HCT116 (cell line): ENCODE measurements at regions not wholly inside any gene's neighbourhood (a gene's known extent, or its start where the extent isn't known, plus 50 kb on each side); places are given as distances from the start of the nearest gene placed in this dataset.

Experiments
- EGR1 ChIP-seq: IDR thresholded peaks from 2 replicates; pipeline ENCODE4 v1.6.1; 2012; ENCODE audit warnings: low read depth
- EZH2 ChIP-seq: fragments of 200-600 bp; sonication (generic); IDR thresholded peaks from 2 replicates; pipeline ENCODE4 v1.6.1; 2017; ENCODE audit warnings: antibody characterized with exemption, mixed run types
- FOSL1 ChIP-seq: IDR thresholded peaks from 2 replicates; pipeline ENCODE4 v1.6.1; 2012; ENCODE audit warnings: low read depth
- POLR2A ChIP-seq: IDR thresholded peaks from 2 replicates; pipeline ENCODE4 v1.7.0; 2011; ENCODE audit warnings: borderline replicate concordance; ENCODE audit not compliant: insufficient read depth, insufficient read length; ENCODE audit errors: extremely low read depth
- POLR2AphosphoS5 ChIP-seq: IDR thresholded peaks from 2 replicates; pipeline ENCODE4 v1.6.1; 2011; ENCODE audit warnings: mild to moderate bottlenecking, low read depth, low read length, moderate library complexity
- RAD21 ChIP-seq: IDR thresholded peaks from 2 replicates; pipeline ENCODE4 v1.6.1; 2012; ENCODE audit warnings: low read depth, mild to moderate bottlenecking
- SRF ChIP-seq: IDR thresholded peaks from 2 replicates; pipeline ENCODE4 v1.6.1; 2012; ENCODE audit warnings: low read depth
- TF ChIP-seq, protein P1 (sequence below): IDR thresholded peaks from 2 replicates; pipeline ENCODE4 v1.6.1; 2012

DNA sequence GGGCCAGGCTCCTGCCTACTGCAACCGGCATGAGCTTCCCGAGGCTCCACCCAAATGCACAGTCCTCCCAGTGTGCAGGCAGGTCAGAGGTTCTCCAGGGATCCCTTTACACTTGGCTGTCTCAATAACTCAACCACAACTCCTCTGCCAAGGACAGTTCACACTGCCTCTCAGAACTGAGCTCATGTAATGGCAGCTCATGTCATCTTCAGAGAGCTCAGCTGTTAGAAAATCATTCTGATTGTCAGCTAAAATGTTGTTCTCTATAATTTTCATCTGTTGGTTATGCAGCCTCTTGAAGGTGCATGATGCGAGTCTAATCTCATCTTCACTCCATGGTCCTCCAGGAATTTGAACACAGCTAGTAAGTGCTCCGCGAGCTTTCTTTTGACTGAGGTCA lies 76.7 kb downstream of the SST start:
- TF ChIP-seq POLR2AphosphoS5 (no peak), EGR1 (no peak), POLR2A (no peak), RAD21 (no peak), EZH2 (no peak), SRF (no peak), FOSL1 (no peak)
- TF ChIP-seq, protein P1, sequence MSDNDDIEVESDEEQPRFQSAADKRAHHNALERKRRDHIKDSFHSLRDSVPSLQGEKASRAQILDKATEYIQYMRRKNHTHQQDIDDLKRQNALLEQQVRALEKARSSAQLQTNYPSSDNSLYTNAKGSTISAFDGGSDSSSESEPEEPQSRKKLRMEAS = no peak
